Peyer's patch (tissue), 4 donors: ENCODE measurements at regions not wholly inside any gene's neighbourhood (a gene's known extent, or its start where the extent isn't known, plus 50 kb on each side); places are given as distances from the start of the nearest gene placed in this dataset.

Source experiments
- DNase-seq, 3 donors: peaks; one replicate each; pipeline ENCODE4 v3.0.0-alpha.2; 2017 to 2019
- H3K27ac ChIP-seq, 4 donors: fragments of 200-600 bp; sonication (generic); one replicate each; pipeline ENCODE4 v1.5.1; 2016 to 2019
- H3K27me3 ChIP-seq, 2 donors: fragments of 200-600 bp; sonication (generic); one replicate each; pipeline ENCODE4 v1.5.1; 2019
- H3K36me3 ChIP-seq, 3 donors: fragments of 200-600 bp; sonication (generic); one replicate each; pipeline ENCODE4 v1.5.1; 2016 to 2019
- H3K4me1 ChIP-seq, 4 donors: fragments of 200-600 bp; sonication (generic); one replicate each; pipeline ENCODE4 v1.5.1; 2016 to 2019
- H3K4me3 ChIP-seq, 4 donors: fragments of 200-600 bp; sonication (generic); 1 replicate in 3 of 4; 2 replicates in 1 of 4; pipeline ENCODE4 v1.5.1; 2016 to 2019; ENCODE audit warnings: mild to moderate bottlenecking in 1 of 4
- H3K9me3 ChIP-seq, 4 donors: fragments of 200-600 bp; sonication (generic); one replicate each; pipeline ENCODE4 v1.5.1; 2016 to 2019; ENCODE audit warnings: mild to moderate bottlenecking in 1 of 4
- POLR2A ChIP-seq, 2 donors: fragments of 450-650 bp; IDR thresholded peaks; one replicate each; pipeline ENCODE4 v1.5.1; 2017; ENCODE audit warnings: antibody characterized with exemption in 2 of 2, mild to moderate bottlenecking in 2 of 2, moderate library complexity in 2 of 2
- TF ChIP-seq, protein P1 (sequence below), 6 experiments: fragments of 450-650 bp in 4 of 6; fragments of 200-600 bp in 2 of 6; sonication (generic) in 1 of 6; IDR thresholded peaks; one replicate each; pipeline ENCODE4 v1.5.1; 2017 to 2019; ENCODE audit warnings: antibody characterized with exemption in 6 of 6, mild to moderate bottlenecking in 3 of 6, moderate library complexity in 1 of 6

DNA sequence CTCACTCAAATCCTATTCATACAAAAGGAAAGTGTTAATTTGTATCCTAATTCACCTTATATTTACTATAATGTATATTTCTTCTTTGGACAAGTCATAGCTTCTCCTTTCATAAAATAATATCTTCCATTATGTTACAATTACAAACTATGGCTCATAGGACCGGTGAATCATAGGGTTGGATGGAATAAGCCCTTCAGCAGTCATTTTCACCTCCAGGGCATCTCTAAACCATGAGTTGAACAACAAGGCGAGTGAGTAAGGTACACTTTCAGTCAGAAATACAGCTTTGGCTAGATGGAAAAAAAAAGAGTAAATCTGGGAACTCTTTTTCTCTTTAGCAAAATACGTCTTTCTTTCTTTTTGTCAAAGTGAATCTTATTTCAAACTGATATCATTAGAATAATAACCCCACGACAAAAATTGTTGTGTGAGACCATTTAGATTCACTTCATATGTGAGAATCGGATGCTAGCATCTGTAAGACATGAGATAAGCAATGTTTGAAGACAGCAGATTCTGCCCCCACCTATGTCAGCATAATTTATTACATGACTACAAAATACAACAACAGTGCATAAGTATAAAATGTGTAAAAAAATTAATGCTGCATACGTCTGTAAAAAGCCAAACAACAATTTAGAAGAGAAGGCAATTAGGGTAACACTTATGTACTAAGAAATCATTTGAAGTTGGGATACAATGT, 184.4 kb upstream of the SLC38A2 start:
- H3K27me3 ChIP-seq = no peaks in the 10 kb centered on the region
- H3K27ac ChIP-seq = peak overlapping the region in 1 of 4 donors; percentile 69
- no peak for DNase-seq
- H3K4me3 ChIP-seq = no peak overlapping the region
- TF ChIP-seq POLR2A (IDR thresholded peaks at IDR 0.05) = no peak
- TF ChIP-seq, protein P1, sequence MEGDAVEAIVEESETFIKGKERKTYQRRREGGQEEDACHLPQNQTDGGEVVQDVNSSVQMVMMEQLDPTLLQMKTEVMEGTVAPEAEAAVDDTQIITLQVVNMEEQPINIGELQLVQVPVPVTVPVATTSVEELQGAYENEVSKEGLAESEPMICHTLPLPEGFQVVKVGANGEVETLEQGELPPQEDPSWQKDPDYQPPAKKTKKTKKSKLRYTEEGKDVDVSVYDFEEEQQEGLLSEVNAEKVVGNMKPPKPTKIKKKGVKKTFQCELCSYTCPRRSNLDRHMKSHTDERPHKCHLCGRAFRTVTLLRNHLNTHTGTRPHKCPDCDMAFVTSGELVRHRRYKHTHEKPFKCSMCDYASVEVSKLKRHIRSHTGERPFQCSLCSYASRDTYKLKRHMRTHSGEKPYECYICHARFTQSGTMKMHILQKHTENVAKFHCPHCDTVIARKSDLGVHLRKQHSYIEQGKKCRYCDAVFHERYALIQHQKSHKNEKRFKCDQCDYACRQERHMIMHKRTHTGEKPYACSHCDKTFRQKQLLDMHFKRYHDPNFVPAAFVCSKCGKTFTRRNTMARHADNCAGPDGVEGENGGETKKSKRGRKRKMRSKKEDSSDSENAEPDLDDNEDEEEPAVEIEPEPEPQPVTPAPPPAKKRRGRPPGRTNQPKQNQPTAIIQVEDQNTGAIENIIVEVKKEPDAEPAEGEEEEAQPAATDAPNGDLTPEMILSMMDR (IDR thresholded peaks at IDR 0.05) = no peak
- H3K9me3 ChIP-seq = no peaks in the 10 kb centered on the region
- no peaks in the 10 kb centered on the region for H3K36me3 ChIP-seq
- peaks cover 0 to 5% (median 0%) of the 10 kb centered on the region in 4 donors for H3K4me1 ChIP-seq

DNA sequence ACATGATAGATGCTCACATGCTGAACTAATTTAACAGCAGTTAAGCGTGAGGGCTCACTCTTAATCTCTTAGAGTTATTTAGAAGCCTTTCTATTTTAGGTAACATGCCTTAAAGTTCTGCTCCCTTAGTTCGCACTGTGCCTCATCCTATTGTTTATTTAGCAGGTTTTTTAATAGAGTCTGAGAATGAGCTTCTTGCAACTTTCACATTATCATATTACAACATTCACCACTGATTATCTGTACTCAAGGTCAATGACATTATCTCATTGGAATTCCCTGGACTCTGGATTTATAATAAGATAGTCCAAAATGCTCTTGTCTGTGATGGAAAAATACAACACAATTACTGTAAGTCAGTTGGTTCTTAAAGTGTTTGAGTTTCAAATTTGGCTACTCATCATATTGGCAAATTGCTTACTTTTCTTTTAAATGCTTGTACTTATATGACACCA, 183.6 kb upstream of the SLC38A2 start:
- DNase-seq = no peak
- TF ChIP-seq POLR2A (IDR thresholded peaks at IDR 0.05) = no peak
- TF ChIP-seq, protein P1 (IDR thresholded peaks at IDR 0.05) = no peak
- Histone ChIP-seq H3K36me3 (no peaks in the 10 kb centered on the region), H3K4me3 (no peak overlapping the region), H3K27ac (peak overlapping the region in 1 of 4 donors; percentile 69), H3K9me3 (no peaks in the 10 kb centered on the region), H3K4me1 (peaks cover 0 to 5% (median 0%) of the 10 kb centered on the region in 4 donors), H3K27me3 (no peaks in the 10 kb centered on the region)

DNA sequence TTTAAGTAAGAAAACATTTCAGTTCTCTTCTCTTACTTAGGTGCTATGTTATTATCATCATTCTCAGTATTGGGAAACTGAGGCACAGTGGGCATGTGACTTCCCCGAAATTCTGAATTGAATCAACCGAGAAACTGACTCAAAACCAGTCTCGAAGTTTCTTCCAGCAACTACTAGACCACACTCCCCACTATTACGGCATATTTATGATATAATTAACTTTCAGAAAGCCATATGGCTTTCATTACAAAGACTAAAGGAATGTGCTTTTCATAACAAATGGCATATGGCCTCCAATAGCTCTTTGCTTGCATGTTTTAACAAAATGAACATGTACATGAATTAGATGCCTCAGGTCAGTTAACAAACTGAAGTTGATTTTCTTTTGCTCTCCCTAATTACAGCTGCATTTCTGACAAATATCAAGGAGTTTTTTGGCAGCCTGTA, 182.9 kb upstream of the SLC38A2 start:
- H3K4me1 ChIP-seq = peaks cover 0 to 5% (median 0%) of the 10 kb centered on the region in 4 donors
- no peaks in the 10 kb centered on the region for H3K27me3 ChIP-seq
- no peaks in the 10 kb centered on the region for H3K36me3 ChIP-seq
- peak overlapping the region in 1 of 4 donors; percentile 69 for H3K27ac ChIP-seq
- DNase-seq = no peak
- no peak overlapping the region for H3K4me3 ChIP-seq
- no peaks in the 10 kb centered on the region for H3K9me3 ChIP-seq
- TF ChIP-seq, protein P1 (IDR thresholded peaks at IDR 0.05) = no peak
- TF ChIP-seq POLR2A (IDR thresholded peaks at IDR 0.05) = no peak

DNA sequence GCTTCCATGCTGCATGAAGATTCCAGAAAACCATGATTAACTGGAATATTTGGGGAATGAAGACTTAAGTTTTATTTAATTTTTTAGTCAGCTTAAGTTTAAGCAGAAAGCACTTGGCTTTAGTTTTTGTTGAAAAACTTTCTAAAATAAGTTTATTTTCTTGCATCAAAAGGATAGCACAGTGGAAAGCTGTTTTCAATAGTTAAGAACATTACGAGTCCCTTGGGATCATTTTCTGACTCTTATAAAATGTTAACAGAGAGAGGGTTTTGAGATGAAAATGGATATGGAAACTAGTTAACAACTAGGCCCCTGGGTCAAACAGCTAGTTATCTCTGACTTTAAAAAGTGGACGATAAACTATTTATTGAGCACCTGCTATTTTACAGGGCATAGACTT, 181.9 kb upstream of the SLC38A2 start:
- H3K27me3 ChIP-seq = no peaks in the 10 kb centered on the region
- no peak for DNase-seq
- no peaks in the 10 kb centered on the region for H3K9me3 ChIP-seq
- peaks cover 0 to 5% (median 0%) of the 10 kb centered on the region in 4 donors for H3K4me1 ChIP-seq
- no peak overlapping the region for H3K4me3 ChIP-seq
- H3K27ac ChIP-seq = peak overlapping the region in 1 of 4 donors; percentile 69
- TF ChIP-seq POLR2A (IDR thresholded peaks at IDR 0.05) = no peak
- TF ChIP-seq, protein P1 (IDR thresholded peaks at IDR 0.05) = no peak
- H3K36me3 ChIP-seq = no peaks in the 10 kb centered on the region

DNA sequence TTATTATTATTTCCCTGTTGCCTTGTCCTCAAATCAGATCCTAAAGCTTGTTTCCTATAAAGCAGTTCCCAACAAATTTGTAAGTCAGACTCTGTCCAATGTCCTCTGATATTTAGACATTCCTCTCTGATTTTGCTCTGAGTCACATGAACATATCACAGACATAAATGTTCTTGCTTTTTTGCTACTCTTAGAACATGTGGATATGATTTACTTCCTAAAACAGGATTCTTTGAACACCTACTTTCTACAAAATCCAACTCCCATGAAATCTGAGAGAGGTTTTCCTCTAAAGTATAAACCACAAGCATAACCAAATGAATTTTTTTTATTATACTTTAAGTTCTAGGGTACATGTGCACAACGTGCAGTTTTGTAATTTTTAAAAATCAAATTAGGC, 181.3 kb upstream of the SLC38A2 start:
- no peaks in the 10 kb centered on the region for H3K9me3 ChIP-seq
- H3K27me3 ChIP-seq = no peaks in the 10 kb centered on the region
- no peak for TF ChIP-seq POLR2A (IDR thresholded peaks at IDR 0.05)
- TF ChIP-seq, protein P1 (IDR thresholded peaks at IDR 0.05) = no peak
- H3K4me3 ChIP-seq = no peak overlapping the region
- H3K36me3 ChIP-seq = no peaks in the 10 kb centered on the region
- no peak overlapping the region for H3K27ac ChIP-seq
- H3K4me1 ChIP-seq = peaks cover 0 to 5% (median 0%) of the 10 kb centered on the region in 4 donors
- DNase-seq = no peak
